MCF 10A (cell line): ENCODE measurements at regions not wholly inside any gene's neighbourhood (a gene's known extent, or its start where the extent isn't known, plus 50 kb on each side); places are given as distances from the start of the nearest gene placed in this dataset.
A peak's percentile ranks its signal among the peaks of the same experiment; 100 is the strongest.

ENCODE experiments used
- BruUV-seq: library from RNA; stranded (reverse); fragments of 400-500 nt; replicated peaks from 2 replicates; lab custom pipeline; 2021; lab: Mats Ljungman, UMichigan
- CTCF ChIA-PET: fragments of 300-600 bp; sonication (Branson Sonifier 250); formaldehyde crosslinking; extraction: SDS; loops from one replicate; lab custom pipeline; 2021; ENCODE audit warnings: antibody characterized with exemption, inconsistent platforms; lab: Yijun Ruan, JAX
- POLR2A ChIA-PET: fragments of 300-600, 350-650 bp; sonication (Branson Sonifier 250); formaldehyde crosslinking; extraction: SDS; loops from one replicate; lab custom pipeline; 2020; ENCODE audit warnings: antibody characterized with exemption, inconsistent platforms; lab: Yijun Ruan, JAX
- DNase-seq: peaks from one replicate; pipeline ENCODE4 v3.0.0-alpha.2; 2018; ENCODE audit not compliant: unreplicated experiment
- H3K27ac Mint-ChIP-seq: one replicate; pipeline ENCODE4 v1.8.0; 2022; ENCODE audit warnings: mild to moderate bottlenecking, low read depth, mixed read lengths; ENCODE audit not compliant: unreplicated experiment
- H3K27me3 Mint-ChIP-seq: one replicate; pipeline ENCODE4 v1.8.0; 2022; ENCODE audit warnings: mixed read lengths; ENCODE audit not compliant: insufficient read depth, unreplicated experiment
- H3K36me3 Mint-ChIP-seq: one replicate; pipeline ENCODE4 v1.8.0; 2022; ENCODE audit warnings: mild to moderate bottlenecking, moderate library complexity, mixed read lengths; ENCODE audit not compliant: insufficient read depth, unreplicated experiment
- H3K4me1 Mint-ChIP-seq: one replicate; pipeline ENCODE4 v1.8.0; 2022; ENCODE audit warnings: mixed read lengths; ENCODE audit not compliant: insufficient read depth, unreplicated experiment
- H3K4me3 Mint-ChIP-seq: one replicate; pipeline ENCODE4 v1.8.0; 2022; ENCODE audit warnings: mild to moderate bottlenecking, moderate library complexity, mixed read lengths; ENCODE audit not compliant: unreplicated experiment
- H3K9me3 Mint-ChIP-seq: one replicate; pipeline ENCODE4 v1.8.0; 2022; ENCODE audit warnings: mixed read lengths; ENCODE audit not compliant: unreplicated experiment
- CTCF ChIP-seq: fragments of 200-600 bp; IDR thresholded peaks from one replicate; pipeline ENCODE4 v1.8.0; 2022; ENCODE audit warnings: antibody characterized with exemption, mild to moderate bottlenecking; ENCODE audit not compliant: unreplicated experiment
- intact Hi-C: fragments of 100-400 bp; cut with micrococcal nuclease; formaldehyde crosslinking; loops from 2 replicates; pipeline ENCODE4 v1.14.1; 2022

DNA sequence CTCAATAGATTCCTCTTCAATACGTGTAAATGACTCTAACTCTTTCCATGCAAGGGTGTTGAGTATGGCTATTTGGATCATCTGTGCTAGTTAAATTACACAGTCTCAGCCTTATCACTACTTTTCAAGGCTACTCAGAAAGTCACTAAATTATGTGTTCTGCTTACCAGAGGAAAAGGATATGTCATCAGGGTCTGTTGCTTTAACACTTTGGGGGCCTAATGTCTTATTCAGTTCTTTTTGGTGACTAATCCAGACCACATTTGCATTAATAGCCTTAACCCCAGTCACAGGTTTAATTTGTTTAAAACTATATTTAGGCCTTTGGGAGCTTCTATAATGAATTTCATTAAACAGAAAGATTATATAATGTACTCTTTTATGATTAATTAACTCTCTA lies 649.3 kb downstream of the RPS29 start:
- no peaks in the 10 kb centered on the region for H3K27me3 Mint-ChIP-seq
- no peak overlapping the region for H3K4me3 Mint-ChIP-seq
- intact Hi-C loops, result no loop called here
- H3K9me3 Mint-ChIP-seq, result no peaks in the 10 kb centered on the region
- H3K36me3 Mint-ChIP-seq, result no peaks in the 10 kb centered on the region
- H3K27ac Mint-ChIP-seq, result no peak overlapping the region
- peaks cover 6% of the 10 kb centered on the region for H3K4me1 Mint-ChIP-seq
- TF ChIP-seq CTCF, result no peak
- ChIA-PET POLR2A (no interaction called here), CTCF (interaction anchor here (0.9 kb wide), 1 partner anchor 64 kb away, joined by 5 read pairs; no protein-coding TSS in a partner anchor)
- no peak for DNase-seq
- BruUV-seq, result no TSS peak

DNA sequence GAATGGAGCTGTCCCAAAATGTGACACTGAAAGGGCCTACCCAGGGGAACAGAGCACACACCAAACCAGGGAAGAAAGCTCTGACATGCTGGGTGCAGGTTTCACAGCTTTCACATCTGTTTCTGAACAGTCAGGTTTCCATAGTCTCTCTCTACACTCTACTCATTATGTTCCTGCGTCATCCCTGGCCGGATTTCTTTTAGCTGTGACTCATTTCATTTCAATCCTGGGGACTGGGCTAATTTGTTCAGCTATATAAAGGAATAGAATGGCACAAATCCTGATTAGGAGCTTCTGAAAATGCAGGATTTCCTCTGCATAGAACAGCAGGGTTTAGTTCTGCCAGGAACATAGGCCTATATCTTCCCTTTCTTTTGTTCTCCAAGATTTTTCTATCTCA lies 649.8 kb downstream of the RPS29 start:
- no peaks in the 10 kb centered on the region for H3K9me3 Mint-ChIP-seq
- POLR2A ChIA-PET, result no interaction called here
- BruUV-seq, result no TSS peak
- peaks cover 6% of the 10 kb centered on the region for H3K4me1 Mint-ChIP-seq
- H3K36me3 Mint-ChIP-seq, result no peaks in the 10 kb centered on the region
- intact Hi-C loops, result no loop called here
- no peak for TF ChIP-seq CTCF
- CTCF ChIA-PET, result interaction anchor here (0.9 kb wide), 1 partner anchor 64 kb away, joined by 5 read pairs; no protein-coding TSS in a partner anchor
- no peaks in the 10 kb centered on the region for H3K27me3 Mint-ChIP-seq
- H3K27ac Mint-ChIP-seq, result no peak overlapping the region
- H3K4me3 Mint-ChIP-seq, result no peak overlapping the region
- peak; percentile 57 for DNase-seq

DNA sequence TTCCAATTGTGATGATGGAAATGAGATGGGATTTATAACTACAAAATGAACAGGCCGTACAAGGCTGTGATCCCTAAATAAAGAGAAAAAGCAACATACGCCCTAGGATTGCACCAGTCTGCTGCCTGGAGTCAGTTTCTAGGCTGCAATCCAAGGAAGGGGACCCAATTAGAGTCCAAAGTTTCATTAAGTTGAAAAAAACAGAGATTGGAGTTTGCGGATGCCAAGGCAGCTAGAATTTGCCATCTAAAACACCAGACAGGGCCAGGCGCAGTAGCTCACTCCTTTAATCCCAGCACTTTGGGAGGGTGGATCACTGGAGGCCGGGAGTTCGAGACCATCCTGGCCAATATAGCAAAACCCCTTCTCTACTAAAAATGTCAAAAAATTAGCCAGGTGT lies 661.0 kb downstream of the RPS29 start:
- Mint-ChIP-seq H3K27ac (no peak overlapping the region), H3K9me3 (no peaks in the 10 kb centered on the region), H3K36me3 (no peaks in the 10 kb centered on the region), H3K4me1 (no peaks in the 10 kb centered on the region), H3K27me3 (no peaks in the 10 kb centered on the region), H3K4me3 (no peak overlapping the region)
- CTCF ChIA-PET, result no interaction called here
- no peak for DNase-seq
- no peak for TF ChIP-seq CTCF
- no TSS peak for BruUV-seq
- intact Hi-C loops, result no loop called here
- POLR2A ChIA-PET, result no interaction called here

GRCh38 chr14:48914921-48915320 lies 671.3 kb downstream of the RPS29 start:
- DNase-seq, result no peak
- no peak for TF ChIP-seq CTCF
- intact Hi-C loops, result no loop called here
- H3K27me3 Mint-ChIP-seq, result no peaks in the 10 kb centered on the region
- no peak overlapping the region for H3K27ac Mint-ChIP-seq
- peaks cover 20% of the 10 kb centered on the region for H3K9me3 Mint-ChIP-seq
- ChIA-PET POLR2A (no interaction called here), CTCF (no interaction called here)
- BruUV-seq, result no TSS peak
- no peaks in the 10 kb centered on the region for H3K4me1 Mint-ChIP-seq
- H3K4me3 Mint-ChIP-seq, result no peak overlapping the region
- no peaks in the 10 kb centered on the region for H3K36me3 Mint-ChIP-seq
